Activated CD8-positive, alpha-beta memory T cell treated with anti-CD3 and anti-CD28 coated beads for 1 hour (primary cell): ENCODE measurements at regions not wholly inside any gene's neighbourhood (a gene's known extent, or its start where the extent isn't known, plus 50 kb on each side); places are given as distances from the start of the nearest gene placed in this dataset.

Source experiments
- DNase-seq, 2 donors: peaks; one replicate each; pipeline ENCODE4 v3.0.0-alpha.2; 2020; ENCODE audit warnings: low read depth in 1 of 2; ENCODE audit errors: extremely low read depth in 1 of 2

DNA sequence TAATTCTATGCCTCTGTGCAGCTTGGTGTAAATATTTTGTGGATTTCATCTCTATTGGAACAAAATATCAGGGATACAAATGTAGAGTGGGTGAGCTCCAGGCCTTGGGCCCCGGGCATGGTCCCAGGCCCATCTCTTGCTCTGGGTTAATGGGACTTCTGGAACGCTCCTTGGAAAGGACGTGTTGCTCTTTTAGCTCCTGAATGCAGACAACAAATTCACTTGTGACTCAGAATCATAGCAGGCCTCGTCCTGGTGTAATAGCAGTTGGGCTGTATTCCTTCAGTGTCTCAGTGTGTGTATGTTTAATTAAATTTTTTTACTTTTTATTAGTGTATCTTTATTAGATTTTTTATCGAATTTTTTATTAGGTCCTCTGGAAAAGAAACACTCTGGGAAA lies 266.7 kb upstream of the C2CD4B start:
- no peak for DNase-seq

GRCh38 chr15:62432702-62433398 lies 267.8 kb upstream of the C2CD4B start:
- no peak for DNase-seq

DNA sequence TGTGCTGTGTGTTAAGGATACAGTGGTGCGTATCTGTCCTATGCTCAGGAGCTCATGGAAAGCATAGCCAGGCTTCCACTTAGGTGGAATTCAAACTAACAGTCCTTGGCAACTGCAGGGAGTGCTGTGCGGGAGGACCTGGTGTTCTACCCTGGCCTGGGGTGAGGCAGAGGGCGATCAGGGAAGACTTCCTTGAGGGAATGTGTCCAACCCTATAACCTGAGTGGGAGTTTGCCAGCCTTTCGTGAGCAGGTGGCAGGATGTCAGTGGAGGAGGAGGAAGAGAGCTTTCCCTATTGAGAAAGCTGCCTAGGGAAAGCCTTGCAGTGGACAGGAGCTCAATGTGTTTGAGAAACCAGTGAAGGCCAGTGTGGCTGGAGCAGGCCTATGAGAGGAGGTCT lies 271.1 kb upstream of the C2CD4B start:
- no peak for DNase-seq

GRCh38 chr15:62437753-62438152 lies 272.7 kb upstream of the C2CD4B start:
- no peak for DNase-seq

- DNase-seq: no peak
Measured at GRCh38 chr15:62439543-62440016, 274.5 kb upstream of the C2CD4B start.

GRCh38 chr15:62440362-62441105 lies 275.4 kb upstream of the C2CD4B start:
- DNase-seq: no peak

- no peak for DNase-seq
Measured at GRCh38 chr15:62444104-62445022, 279.3 kb upstream of the C2CD4B start.

DNA sequence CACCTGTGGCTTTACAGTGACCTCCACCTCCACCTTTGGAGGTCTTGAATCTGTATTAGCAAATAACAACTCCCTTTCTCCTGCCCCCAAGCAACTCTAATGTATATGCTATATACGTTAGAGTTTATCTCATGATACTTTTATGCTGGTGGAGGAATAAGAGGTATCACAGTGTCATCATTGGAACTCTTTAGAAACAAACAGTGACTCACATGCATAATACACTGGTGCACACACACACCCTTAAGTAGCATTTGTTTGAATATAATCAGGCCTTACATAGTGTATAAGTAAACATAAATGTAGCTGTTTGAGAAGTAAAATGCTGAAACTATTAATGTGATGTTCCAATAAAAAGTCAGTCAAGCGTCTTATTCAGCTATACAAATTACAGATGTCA lies 280.2 kb upstream of the C2CD4B start:
- DNase-seq: no peak

DNA sequence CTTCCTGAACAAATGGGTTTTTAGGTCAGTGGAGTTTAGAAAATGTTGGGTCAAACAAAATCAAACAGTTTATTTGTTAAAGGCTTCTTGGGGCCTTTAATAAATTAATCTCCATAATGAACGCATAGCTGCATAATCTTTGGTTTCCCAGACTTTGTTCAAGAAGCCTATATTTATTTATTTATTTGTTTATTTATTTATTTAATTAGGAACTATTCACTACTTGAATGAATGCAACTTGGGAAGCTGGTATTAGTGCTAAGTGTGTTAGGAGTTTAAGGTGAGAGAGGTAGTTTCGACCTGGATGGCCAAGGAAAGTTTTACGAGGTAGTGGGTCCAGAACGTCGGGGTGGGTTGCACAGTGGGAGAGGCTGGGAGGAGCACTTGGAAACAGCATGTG lies 281.9 kb upstream of the C2CD4B start:
- DNase-seq: no peak

DNA sequence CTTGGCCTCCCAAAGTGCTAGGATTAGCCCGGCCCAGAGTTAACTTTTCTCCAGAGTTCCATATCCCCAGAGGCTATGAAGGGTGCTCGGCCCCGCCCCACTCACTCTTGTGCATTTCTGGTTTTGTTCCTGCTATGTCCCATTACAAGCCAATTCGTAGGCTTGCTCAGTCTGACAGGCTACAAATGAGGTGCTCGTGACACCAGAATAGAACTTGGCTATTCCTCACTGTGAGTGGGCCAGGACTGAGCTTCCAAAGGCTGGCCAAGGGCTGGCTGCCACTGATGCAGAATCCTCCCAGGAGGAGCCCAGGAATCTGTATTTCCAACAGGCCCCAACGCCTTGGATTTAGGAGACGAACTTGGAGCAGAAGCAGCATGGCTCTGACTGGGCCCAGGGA lies 282.7 kb upstream of the C2CD4B start:
- no peak for DNase-seq

DNA sequence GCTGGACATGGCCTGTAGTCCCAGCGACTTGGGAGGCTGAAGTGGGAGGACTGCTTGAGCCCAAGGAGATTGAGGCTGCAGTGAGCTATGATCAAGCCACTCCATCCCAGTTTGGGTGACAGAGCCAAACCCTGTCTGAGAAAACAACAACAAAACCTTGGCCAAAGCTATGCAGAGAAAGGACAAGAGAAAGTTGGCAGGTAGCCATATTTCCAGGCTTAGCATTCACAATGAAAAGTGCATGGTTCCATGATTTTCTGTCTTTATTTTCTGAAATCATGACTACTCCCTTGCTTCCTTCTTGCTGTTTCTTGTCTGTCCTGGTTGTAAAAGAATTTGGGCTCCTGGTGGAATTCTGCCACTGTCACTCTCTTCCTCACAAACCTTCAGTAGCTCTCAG lies 284.6 kb upstream of the C2CD4B start:
- DNase-seq: no peak

- no peak for DNase-seq
Measured at GRCh38 chr15:62450061-62450460, 285.0 kb upstream of the C2CD4B start.

DNA sequence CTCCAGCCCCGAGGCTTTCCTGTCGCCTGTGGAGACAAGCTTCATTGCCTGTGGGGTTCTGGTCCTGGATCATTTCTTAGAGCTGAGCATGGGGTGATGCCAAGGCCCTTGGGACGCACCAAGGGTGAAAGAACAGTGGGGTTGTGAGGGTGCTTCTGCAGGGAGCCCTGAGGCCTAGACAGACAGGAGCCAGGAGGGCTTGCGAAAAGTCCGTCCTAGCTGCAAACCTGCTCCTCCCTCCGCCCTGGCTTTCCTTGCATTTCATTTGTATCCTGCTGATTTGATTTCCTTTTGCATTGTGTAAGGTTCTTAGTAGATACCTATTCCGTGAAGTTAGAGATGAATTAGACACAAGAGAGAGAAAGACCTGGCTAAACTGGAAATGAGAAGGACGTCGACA lies 286.9 kb upstream of the C2CD4B start:
- DNase-seq: no peak

DNA sequence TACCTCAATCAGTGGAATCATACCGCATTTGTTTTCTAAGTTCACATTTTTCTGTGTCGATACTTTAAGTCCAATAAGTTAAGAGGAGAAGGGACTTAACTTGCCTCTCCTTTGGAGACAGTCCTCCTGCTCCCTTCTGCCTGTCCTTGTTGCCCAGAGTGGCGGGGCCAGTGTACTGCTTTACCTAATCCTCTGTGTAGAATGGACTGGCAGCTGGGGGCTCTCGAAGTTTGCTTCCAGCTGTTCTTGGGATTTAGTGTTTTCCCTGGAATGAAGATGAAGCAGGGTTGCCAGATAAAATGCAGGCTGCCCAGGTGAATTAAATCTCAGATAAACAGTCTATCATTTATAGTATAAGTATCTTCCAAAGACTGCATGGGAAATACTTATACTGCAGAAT lies 287.6 kb upstream of the C2CD4B start:
- no peak for DNase-seq

DNA sequence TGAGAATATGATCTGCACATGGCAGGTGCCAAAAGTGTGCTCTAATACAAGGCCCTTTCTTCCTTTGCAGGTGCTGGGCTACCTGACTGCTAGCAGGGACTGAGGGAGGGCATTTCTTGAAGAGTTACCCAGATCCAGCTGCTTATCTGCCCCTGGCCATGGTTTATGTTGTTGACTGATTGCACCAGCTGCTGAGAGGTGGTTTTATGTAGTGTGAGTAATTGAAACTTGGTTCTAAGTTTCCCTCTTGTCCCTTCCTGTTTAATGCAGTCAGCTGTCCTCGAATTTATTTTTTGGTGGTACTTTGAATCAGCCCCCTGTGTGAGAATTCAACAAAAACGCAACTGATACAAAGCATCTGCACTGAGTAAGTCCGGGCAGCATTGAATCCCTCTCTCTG lies 288.3 kb upstream of the C2CD4B start:
- DNase-seq: no peak

DNA sequence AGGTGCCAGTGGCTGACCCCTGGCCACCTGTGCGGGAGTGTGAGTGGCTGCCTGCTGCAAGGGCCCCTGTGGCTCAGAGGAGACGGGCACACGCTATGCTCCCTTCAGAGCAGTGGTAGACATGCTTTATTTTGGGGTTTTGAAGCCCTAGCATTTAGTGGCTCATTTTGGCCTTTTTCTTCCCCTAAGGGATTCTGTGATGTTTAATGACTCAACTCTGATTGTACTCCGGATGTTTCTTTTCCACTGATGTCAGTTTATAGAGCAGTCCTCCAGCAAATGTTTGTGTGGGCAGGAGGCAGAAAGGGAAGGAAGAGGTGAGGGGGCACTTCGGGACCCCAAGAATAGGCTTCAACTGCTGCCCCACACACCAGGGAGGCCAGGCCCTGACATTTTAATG lies 288.9 kb upstream of the C2CD4B start:
- no peak for DNase-seq

- DNase-seq: no peak
Measured at GRCh38 chr15:62454567-62455172, 289.6 kb upstream of the C2CD4B start.

DNA sequence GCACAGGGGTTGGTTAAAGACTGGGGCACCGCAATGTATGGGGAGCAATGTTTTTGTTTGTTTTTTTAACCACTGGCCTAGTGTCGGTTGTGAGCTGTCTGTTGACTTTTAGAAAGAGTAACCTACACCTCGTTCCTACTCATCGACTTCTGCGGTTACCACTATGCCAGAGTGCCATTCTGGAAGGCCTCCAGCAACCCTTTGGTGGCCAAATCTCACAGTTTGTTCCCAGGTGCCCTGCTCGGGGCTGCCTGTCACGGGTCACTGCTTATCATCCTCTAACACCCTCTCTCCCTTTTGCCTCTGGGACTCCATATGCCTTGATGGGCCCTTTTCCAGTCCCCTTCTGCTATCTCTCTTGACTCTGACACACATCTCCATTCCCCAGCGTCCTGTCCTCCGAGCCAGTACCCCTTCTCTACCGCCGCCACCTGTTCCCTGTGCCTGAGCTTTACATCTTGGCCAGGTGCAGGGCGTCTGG lies 290.4 kb upstream of the C2CD4B start:
- DNase-seq: no peak

- DNase-seq: no peak
Measured at GRCh38 chr15:62456011-62456920, 291.2 kb upstream of the C2CD4B start.

DNA sequence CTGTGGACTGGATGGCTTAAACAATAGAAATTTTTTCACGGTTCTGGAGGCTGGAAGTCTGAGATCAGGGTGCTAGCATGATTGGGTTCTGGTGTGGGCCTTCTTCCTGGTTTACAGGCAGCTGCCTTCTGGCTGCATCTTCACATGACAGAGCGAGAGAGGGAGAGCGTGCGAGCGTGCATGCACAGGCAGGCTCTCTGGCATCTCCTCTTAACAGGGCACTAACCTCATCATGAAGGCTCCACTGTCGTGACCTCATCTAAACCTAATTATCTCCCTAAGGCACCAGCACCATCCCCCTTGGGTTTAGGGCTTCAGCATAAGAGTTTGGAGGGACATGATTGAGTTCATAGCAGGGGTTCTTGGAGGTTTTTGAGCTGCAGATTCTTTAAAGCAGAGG lies 292.0 kb upstream of the C2CD4B start:
- no peak for DNase-seq
